ENCODE measurements at regions not wholly inside any gene's neighbourhood (a gene's known extent, or its start where the extent isn't known, plus 50 kb on each side); places are given as distances from the start of the nearest gene placed in this dataset.
"Not testable (repeated sequence)": the region's sequence is repeated elsewhere in the genome, so short reads cannot be mapped to it uniquely, and the experiment has no call there.

- DNase-seq (ENCODE audit: low read depth): no peak
- TF ChIP-seq, protein P1, sequence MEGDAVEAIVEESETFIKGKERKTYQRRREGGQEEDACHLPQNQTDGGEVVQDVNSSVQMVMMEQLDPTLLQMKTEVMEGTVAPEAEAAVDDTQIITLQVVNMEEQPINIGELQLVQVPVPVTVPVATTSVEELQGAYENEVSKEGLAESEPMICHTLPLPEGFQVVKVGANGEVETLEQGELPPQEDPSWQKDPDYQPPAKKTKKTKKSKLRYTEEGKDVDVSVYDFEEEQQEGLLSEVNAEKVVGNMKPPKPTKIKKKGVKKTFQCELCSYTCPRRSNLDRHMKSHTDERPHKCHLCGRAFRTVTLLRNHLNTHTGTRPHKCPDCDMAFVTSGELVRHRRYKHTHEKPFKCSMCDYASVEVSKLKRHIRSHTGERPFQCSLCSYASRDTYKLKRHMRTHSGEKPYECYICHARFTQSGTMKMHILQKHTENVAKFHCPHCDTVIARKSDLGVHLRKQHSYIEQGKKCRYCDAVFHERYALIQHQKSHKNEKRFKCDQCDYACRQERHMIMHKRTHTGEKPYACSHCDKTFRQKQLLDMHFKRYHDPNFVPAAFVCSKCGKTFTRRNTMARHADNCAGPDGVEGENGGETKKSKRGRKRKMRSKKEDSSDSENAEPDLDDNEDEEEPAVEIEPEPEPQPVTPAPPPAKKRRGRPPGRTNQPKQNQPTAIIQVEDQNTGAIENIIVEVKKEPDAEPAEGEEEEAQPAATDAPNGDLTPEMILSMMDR (IDR thresholded peaks at IDR 0.05; ENCODE audit: low read length, missing control alignments): no peak
- no peak overlapping the region for H3K4me3 ChIP-seq (replicated peaks; ENCODE audit: low read depth, low read length)
These were observed 50.8 kb upstream of the SEL1L start for GRCh38 chr14:81584495-81584894.

- TF ChIP-seq, protein P1 (IDR thresholded peaks at IDR 0.05; ENCODE audit: low read length, missing control alignments): no peak
- H3K4me3 ChIP-seq (replicated peaks; ENCODE audit: low read depth, low read length): no peak overlapping the region
- no peak for DNase-seq (ENCODE audit: low read depth)
These were observed 55.9 kb upstream of the SEL1L start for GRCh38 chr14:81589381-81590065.

GRCh38 chr14:81591266-81591665, 57.6 kb upstream of the SEL1L start:
- no peak overlapping the region for H3K4me3 ChIP-seq (replicated peaks; ENCODE audit: low read depth, low read length)
- TF ChIP-seq, protein P1 (IDR thresholded peaks at IDR 0.05; ENCODE audit: low read length, missing control alignments): no peak
- no peak for DNase-seq (ENCODE audit: low read depth)

DNA sequence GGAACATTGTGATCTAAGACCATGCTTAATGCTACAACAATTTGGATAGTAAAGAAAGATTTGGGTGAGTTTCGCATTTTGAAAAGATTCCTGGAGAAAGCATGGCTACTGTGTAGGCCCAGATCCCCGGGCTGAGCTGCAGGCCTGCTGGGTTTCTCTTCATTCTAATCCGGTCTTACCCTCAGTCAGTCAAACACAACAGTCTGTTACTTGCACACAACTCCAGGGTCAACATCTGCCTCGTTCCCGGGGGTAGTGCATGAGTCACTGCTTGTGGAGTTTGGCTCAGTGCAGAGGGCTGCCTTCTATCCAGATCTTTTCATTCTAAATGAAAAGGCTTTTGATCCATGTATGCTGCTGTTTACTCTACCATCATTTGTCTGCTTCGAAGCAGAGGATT, 60.4 kb upstream of the SEL1L start:
- H3K4me3 ChIP-seq (replicated peaks; ENCODE audit: low read depth, low read length): no peak overlapping the region
- TF ChIP-seq, protein P1 (IDR thresholded peaks at IDR 0.05; ENCODE audit: low read length, missing control alignments): no peak
- DNase-seq (ENCODE audit: low read depth): no peak

DNA sequence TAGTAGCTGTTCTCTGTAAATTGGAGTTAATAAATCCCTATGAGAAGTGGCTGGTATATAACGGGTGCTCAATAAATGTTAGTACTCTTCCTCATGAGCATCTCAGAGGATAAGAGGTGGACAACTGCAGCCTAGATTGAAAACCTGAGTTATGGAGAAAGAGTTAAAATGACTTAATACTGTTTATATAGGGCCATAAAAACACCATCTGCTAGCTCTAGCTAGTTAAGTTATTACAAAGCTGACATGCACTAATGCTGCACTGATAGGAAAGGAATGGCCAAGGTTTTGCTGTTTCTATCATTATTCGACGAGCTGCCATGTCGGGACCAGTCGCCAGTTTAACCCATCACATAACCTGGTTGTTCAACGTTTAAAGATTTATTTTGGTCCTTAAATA, 72.0 kb upstream of the SEL1L start:
- H3K4me3 ChIP-seq (replicated peaks; ENCODE audit: low read depth, low read length): no peak overlapping the region
- TF ChIP-seq, protein P1 (IDR thresholded peaks at IDR 0.05; ENCODE audit: low read length, missing control alignments): no peak
- no peak for DNase-seq (ENCODE audit: low read depth)

DNA sequence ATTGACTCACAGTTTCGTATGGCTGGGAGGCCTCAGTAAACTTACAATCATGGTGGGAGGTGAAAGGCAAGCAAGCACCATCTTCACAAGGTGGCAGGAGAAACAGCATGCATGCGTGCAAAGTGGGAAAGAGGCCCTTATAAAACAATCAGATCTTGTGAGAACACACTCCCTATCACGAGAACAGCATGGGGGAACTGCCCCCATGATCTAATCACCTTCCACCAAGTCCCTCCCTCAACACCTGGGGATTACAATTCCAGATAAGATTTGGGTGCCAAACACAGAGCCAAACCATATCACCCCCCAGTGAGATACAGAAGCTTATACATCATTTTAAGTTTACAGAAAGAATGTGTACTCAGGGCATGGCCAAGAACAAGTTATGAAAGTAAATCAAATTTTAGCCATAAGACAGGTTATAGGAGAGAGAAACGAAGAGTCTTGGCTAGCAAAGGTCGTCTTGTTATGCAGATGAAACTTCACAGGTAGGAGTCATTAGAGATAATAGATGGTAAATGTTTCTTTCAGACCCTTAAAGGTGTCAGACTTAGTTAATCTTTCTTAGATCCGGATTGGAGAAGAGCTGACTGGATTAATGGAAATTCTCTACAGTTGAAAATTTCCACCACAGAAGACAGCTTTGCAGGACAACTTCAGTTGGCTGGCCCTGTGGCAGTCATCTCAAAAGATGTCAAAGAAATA, 79.8 kb upstream of the SEL1L start:
- TF ChIP-seq, protein P1 (IDR thresholded peaks at IDR 0.05; ENCODE audit: low read length, missing control alignments): no peak
- no peak for DNase-seq (ENCODE audit: low read depth)
- H3K4me3 ChIP-seq (replicated peaks; ENCODE audit: low read depth, low read length): no peak overlapping the region

DNA sequence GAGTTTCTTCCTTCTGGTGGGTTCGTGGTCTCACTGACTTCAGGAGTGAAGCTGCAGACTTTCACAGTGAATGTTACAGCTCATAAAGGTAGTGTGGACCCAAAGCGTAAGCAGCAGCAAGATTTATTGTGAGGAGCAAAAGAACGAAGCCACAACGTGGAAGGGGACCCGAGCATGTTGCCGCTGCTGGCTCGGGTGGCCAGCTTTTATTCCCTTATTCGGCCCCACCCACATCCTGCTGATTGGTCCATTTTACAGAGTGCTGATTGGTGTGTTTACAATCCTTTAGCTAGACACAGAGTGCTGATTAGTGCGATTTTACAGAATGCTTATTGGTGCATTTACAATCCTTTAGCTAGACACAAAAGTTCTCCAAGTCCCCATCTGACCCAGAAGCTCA, 80.6 kb upstream of the SEL1L start:
- not testable (repeated sequence) for DNase-seq (ENCODE audit: low read depth); H3K4me3 ChIP-seq (replicated peaks; ENCODE audit: low read depth, low read length)

Measured in fibroblast of pulmonary artery (primary cell).